H1 (cell line): ENCODE measurements at regions not wholly inside any gene's neighbourhood (a gene's known extent, or its start where the extent isn't known, plus 50 kb on each side); places are given as distances from the start of the nearest gene placed in this dataset.

ENCODE experiments used
- ATF3 ChIP-seq: IDR thresholded peaks from 2 replicates; pipeline ENCODE4 v1.6.1; 2011; ENCODE audit warnings: low read depth, mild to moderate bottlenecking, low read length; ENCODE audit not compliant: insufficient read depth
- CEBPB ChIP-seq: IDR thresholded peaks from 2 replicates; pipeline ENCODE4 v1.6.1; 2012; ENCODE audit warnings: low read depth, low read length
- TAF1 ChIP-seq: IDR thresholded peaks from 2 replicates; pipeline ENCODE4 v1.6.1; 2011; ENCODE audit warnings: mild to moderate bottlenecking, low read depth, low read length

DNA sequence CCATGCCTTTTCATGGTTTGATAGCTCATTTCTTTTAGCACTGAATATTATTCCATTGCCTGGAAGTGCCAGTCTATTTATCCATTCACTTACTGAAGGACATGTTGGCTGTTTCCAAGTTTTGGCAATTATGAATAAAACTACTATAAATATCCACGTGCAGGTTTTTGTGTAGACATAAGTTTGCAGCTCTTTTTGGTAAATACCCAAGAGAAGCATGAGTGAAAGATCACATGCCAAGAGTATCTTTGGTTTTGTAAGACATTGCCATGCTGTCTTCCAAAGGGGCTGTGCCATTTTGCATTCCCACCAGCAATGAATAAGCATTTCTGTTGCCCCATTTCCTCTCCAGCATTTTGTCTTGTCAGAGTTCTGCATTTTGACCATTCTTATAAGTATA is 120.9 kb downstream of the MANEA start (continued):
- no peak for TF ChIP-seq ATF3
- TF ChIP-seq CEBPB, result no peak
- no peak for TF ChIP-seq TAF1
